ENCODE measurements at regions not wholly inside any gene's neighbourhood (a gene's known extent, or its start where the extent isn't known, plus 50 kb on each side); places are given as distances from the start of the nearest gene placed in this dataset.

- Histone ChIP-seq H3F3A (ENCODE audit: insufficient read depth, low read length) (no peaks in the 10 kb centered on the region), H3K4me2 (ENCODE audit: low read length) (no peak overlapping the region), H4K20me1 (ENCODE audit: insufficient read depth, low read length) (no peaks in the 10 kb centered on the region), H3K36me3 (ENCODE audit: insufficient read depth, low read length) (no peaks in the 10 kb centered on the region), H2AFZ (ENCODE audit: low read length) (no peak overlapping the region), H3K4me3 (ENCODE audit: low read depth, low read length, poor library complexity, severe bottlenecking) (no peak overlapping the region), H3K9me3 (ENCODE audit: low read length) (no peaks in the 10 kb centered on the region), H3K27me3 (ENCODE audit: insufficient read depth, low read length) (no peaks in the 10 kb centered on the region), H3K9ac (ENCODE audit: low read length) (no peak overlapping the region), H3K27ac (ENCODE audit: low read depth, low read length, poor library complexity, severe bottlenecking) (no peak overlapping the region), H3K4me1 (ENCODE audit: insufficient read depth, low read length, severe bottlenecking) (no peaks in the 10 kb centered on the region), H3K79me2 (ENCODE audit: insufficient read depth, low read length) (no peaks in the 10 kb centered on the region), H3K9me2 (ENCODE audit: low read depth, low read length) (no peaks in the 10 kb centered on the region)
- no peak for TF ChIP-seq CTCF (IDR thresholded peaks at IDR 0.05; ENCODE audit: low read length)
- no peak for TF ChIP-seq EZH2 (IDR thresholded peaks at IDR 0.05; ENCODE audit: borderline replicate concordance, low read length)
Observed at GRCh38 chr5:68843624-68844364, 250.0 kb upstream of the SLC30A5 start.

- H3K79me2 ChIP-seq (ENCODE audit: insufficient read depth, low read length): no peaks in the 10 kb centered on the region
- H3K27ac ChIP-seq (ENCODE audit: low read depth, low read length, poor library complexity, severe bottlenecking): no peak overlapping the region
- no peaks in the 10 kb centered on the region for H3K36me3 ChIP-seq (ENCODE audit: insufficient read depth, low read length)
- H3K9me3 ChIP-seq (ENCODE audit: low read length): no peaks in the 10 kb centered on the region
- no peaks in the 10 kb centered on the region for H4K20me1 ChIP-seq (ENCODE audit: insufficient read depth, low read length)
- no peaks in the 10 kb centered on the region for H3K27me3 ChIP-seq (ENCODE audit: insufficient read depth, low read length)
- TF ChIP-seq EZH2 (IDR thresholded peaks at IDR 0.05; ENCODE audit: borderline replicate concordance, low read length): no peak
- TF ChIP-seq CTCF (IDR thresholded peaks at IDR 0.05; ENCODE audit: low read length): no peak
- H3K9me2 ChIP-seq (ENCODE audit: low read depth, low read length): no peaks in the 10 kb centered on the region
- no peak overlapping the region for H3K4me3 ChIP-seq (ENCODE audit: low read depth, low read length, poor library complexity, severe bottlenecking)
- no peaks in the 10 kb centered on the region for H3K4me1 ChIP-seq (ENCODE audit: insufficient read depth, low read length, severe bottlenecking)
- no peak overlapping the region for H2AFZ ChIP-seq (ENCODE audit: low read length)
- no peak overlapping the region for H3K4me2 ChIP-seq (ENCODE audit: low read length)
- no peaks in the 10 kb centered on the region for H3F3A ChIP-seq (ENCODE audit: insufficient read depth, low read length)
- H3K9ac ChIP-seq (ENCODE audit: low read length): no peak overlapping the region
Observed at GRCh38 chr5:68845131-68845530, 248.7 kb upstream of the SLC30A5 start.

GRCh38 chr5:68846828-68847227 is 247.0 kb upstream of the SLC30A5 start:
- Histone ChIP-seq H3K4me3 (ENCODE audit: low read depth, low read length, poor library complexity, severe bottlenecking) (no peak overlapping the region), H2AFZ (ENCODE audit: low read length) (no peak overlapping the region), H3K4me1 (ENCODE audit: insufficient read depth, low read length, severe bottlenecking) (no peaks in the 10 kb centered on the region), H3K9me3 (ENCODE audit: low read length) (no peaks in the 10 kb centered on the region), H4K20me1 (ENCODE audit: insufficient read depth, low read length) (no peaks in the 10 kb centered on the region), H3K27ac (ENCODE audit: low read depth, low read length, poor library complexity, severe bottlenecking) (no peak overlapping the region), H3K27me3 (ENCODE audit: insufficient read depth, low read length) (no peaks in the 10 kb centered on the region), H3K79me2 (ENCODE audit: insufficient read depth, low read length) (no peaks in the 10 kb centered on the region), H3K4me2 (ENCODE audit: low read length) (no peak overlapping the region), H3K9ac (ENCODE audit: low read length) (no peak overlapping the region), H3K36me3 (ENCODE audit: insufficient read depth, low read length) (no peaks in the 10 kb centered on the region), H3F3A (ENCODE audit: insufficient read depth, low read length) (no peaks in the 10 kb centered on the region), H3K9me2 (ENCODE audit: low read depth, low read length) (no peaks in the 10 kb centered on the region)
- TF ChIP-seq EZH2 (IDR thresholded peaks at IDR 0.05; ENCODE audit: borderline replicate concordance, low read length) (no peak), CTCF (IDR thresholded peaks at IDR 0.05; ENCODE audit: low read length) (no peak)
